Keratinocyte (primary cell): ENCODE measurements at regions not wholly inside any gene's neighbourhood (a gene's known extent, or its start where the extent isn't known, plus 50 kb on each side); places are given as distances from the start of the nearest gene placed in this dataset.

Source experiments
- DNase-seq: peaks from one replicate; pipeline ENCODE4 v3.0.0-alpha.2; 2011; ENCODE audit warnings: low read depth, missing footprints, low spot score
- FAIRE-seq: peaks from 2 replicates; lab custom pipeline; 2011; peaks lifted over from hg19 to GRCh38; lab: Jason Lieb, UNC
- H2AFZ ChIP-seq: 2 replicates; pipeline ENCODE4 v1.6.0; 2012; ENCODE audit warnings: low read length, control low read depth, inconsistent platforms; ENCODE audit not compliant: control insufficient read depth
- H3K27ac ChIP-seq: 2 replicates; pipeline ENCODE4 v1.5.1; 2011; ENCODE audit warnings: low read length; ENCODE audit not compliant: control insufficient read depth, insufficient read depth
- H3K27me3 ChIP-seq: 3 replicates; pipeline ENCODE4 v1.6.0; 2011; ENCODE audit warnings: low read length; ENCODE audit not compliant: control insufficient read depth, insufficient read depth; ENCODE audit errors: extremely low read depth
- H3K36me3 ChIP-seq, 2 experiments: 2 replicates in 1 of 2; 3 replicates in 1 of 2; pipeline ENCODE4 v1.5.1; 2011; ENCODE audit warnings: low read length in 2 of 2, mild to moderate bottlenecking in 1 of 2; ENCODE audit not compliant: control insufficient read depth in 2 of 2, insufficient read depth in 2 of 2; ENCODE audit errors: extremely low read depth in 1 of 2
- H3K4me1 ChIP-seq: 3 replicates; pipeline ENCODE4 v1.5.1; 2011; ENCODE audit warnings: low read length; ENCODE audit not compliant: control insufficient read depth, insufficient read depth; ENCODE audit errors: extremely low read depth
- H3K4me2 ChIP-seq: 3 replicates; pipeline ENCODE4 v1.6.0; 2011; ENCODE audit warnings: low read depth, low read length; ENCODE audit not compliant: control insufficient read depth, insufficient read depth; ENCODE audit errors: extremely low read depth
- H3K4me3 ChIP-seq, 3 experiments: fragments of 200-600 bp in 1 of 3; sonication (generic) in 1 of 3; 2 replicates in 2 of 3; 3 replicates in 1 of 3; pipeline ENCODE4 v1.5.1; 2011 to 2016; ENCODE audit warnings: low read length in 3 of 3, mild to moderate bottlenecking in 3 of 3, control low read depth in 2 of 3, inconsistent platforms in 1 of 3, low read depth in 1 of 3, mixed read lengths in 1 of 3, mixed run types in 1 of 3, moderate library complexity in 1 of 3; ENCODE audit not compliant: control insufficient read depth in 2 of 3, insufficient read depth in 2 of 3; ENCODE audit errors: extremely low read depth in 1 of 3
- H3K79me2 ChIP-seq: 2 replicates; pipeline ENCODE4 v1.6.0; 2012; ENCODE audit warnings: low read length; ENCODE audit not compliant: control insufficient read depth, insufficient read depth
- H3K9ac ChIP-seq: 3 replicates; pipeline ENCODE4 v1.6.0; 2011; ENCODE audit warnings: low read length; ENCODE audit not compliant: control insufficient read depth, insufficient read depth; ENCODE audit errors: extremely low read depth
- H3K9me1 ChIP-seq: 3 replicates; pipeline ENCODE4 v1.6.0; 2011; ENCODE audit warnings: low read length; ENCODE audit not compliant: control insufficient read depth, insufficient read depth; ENCODE audit errors: extremely low read depth
- H3K9me3 ChIP-seq: 2 replicates; pipeline ENCODE4 v1.5.1; 2012; ENCODE audit warnings: low read depth, low read length; ENCODE audit not compliant: control insufficient read depth
- H4K20me1 ChIP-seq: 3 replicates; pipeline ENCODE4 v1.6.0; 2011; ENCODE audit warnings: low read length; ENCODE audit not compliant: control insufficient read depth, insufficient read depth; ENCODE audit errors: extremely low read depth
- EZH2 ChIP-seq: IDR thresholded peaks from one replicate; pipeline ENCODE4 v1.6.1; 2012; ENCODE audit warnings: inconsistent platforms, mild to moderate bottlenecking, low read length, moderate library complexity
- dilution Hi-C: fragments of 300-500 bp; cut with MboI; formaldehyde crosslinking; loops from one replicate; pipeline ENCODE4 v1.7.0; 2020; ENCODE audit warnings: low sequenced_read_pairs; ENCODE audit not compliant: extremely low pct_ligation_motif_present
- TF ChIP-seq, protein P1 (sequence below), 3 experiments: IDR thresholded peaks in 1 of 3; conservative IDR thresholded peaks in 1 of 3; optimal IDR thresholded peaks in 1 of 3; 2 replicates in 2 of 3; 3 replicates in 1 of 3; pipeline versions ENCODE3 to v1.5.1; 2011; ENCODE audit warnings: low read length in 3 of 3, mild to moderate bottlenecking in 3 of 3, moderate library complexity in 2 of 3, control low read depth in 1 of 3, inconsistent platforms in 1 of 3; ENCODE audit not compliant: insufficient read depth in 2 of 3; ENCODE audit errors: extremely low read depth in 1 of 3

DNA sequence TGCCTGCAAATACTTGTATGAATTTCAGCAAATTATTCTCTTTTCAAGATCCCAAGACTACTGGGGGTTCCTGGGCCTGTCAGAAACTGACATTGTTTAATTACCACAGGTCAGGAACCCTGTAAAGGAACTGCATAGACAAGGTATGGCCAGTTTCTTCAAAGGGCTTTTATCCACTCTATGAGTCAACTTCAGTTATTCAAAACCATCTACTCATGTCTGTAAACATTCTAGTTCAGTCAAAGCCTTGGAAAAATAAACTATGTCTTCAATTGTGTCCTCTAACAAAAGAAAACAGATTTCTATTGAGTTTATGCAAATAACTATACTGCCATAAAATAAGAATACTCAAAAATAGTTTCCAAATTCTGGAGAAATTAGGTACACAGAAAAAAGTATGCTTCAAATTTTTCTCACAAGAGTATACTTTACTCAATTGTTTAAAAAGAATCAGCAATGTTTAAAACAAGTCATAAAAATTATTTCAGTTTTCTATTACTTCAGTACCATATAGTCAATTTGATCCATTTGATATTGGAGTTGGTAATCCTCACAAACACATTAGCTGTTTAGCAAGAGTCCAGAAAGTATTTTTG is 486.4 kb upstream of the PCDH20 start:
- H3K4me1 ChIP-seq = no peaks in the 10 kb centered on the region
- H4K20me1 ChIP-seq = no peaks in the 10 kb centered on the region
- H3K4me3 ChIP-seq = no peak overlapping the region
- H3K9me1 ChIP-seq = no peaks in the 10 kb centered on the region
- no peak overlapping the region for H3K9ac ChIP-seq
- H2AFZ ChIP-seq = no peak overlapping the region
- DNase-seq (no peak), FAIRE-seq (no peak)
- no peaks in the 10 kb centered on the region for H3K79me2 ChIP-seq
- H3K27me3 ChIP-seq = no peaks in the 10 kb centered on the region
- no peaks in the 10 kb centered on the region for H3K36me3 ChIP-seq
- dilution Hi-C loops = no loop called here
- H3K4me2 ChIP-seq = no peak overlapping the region
- no peak overlapping the region for H3K27ac ChIP-seq
- no peaks in the 10 kb centered on the region for H3K9me3 ChIP-seq
- no peak for TF ChIP-seq EZH2
- TF ChIP-seq, protein P1, sequence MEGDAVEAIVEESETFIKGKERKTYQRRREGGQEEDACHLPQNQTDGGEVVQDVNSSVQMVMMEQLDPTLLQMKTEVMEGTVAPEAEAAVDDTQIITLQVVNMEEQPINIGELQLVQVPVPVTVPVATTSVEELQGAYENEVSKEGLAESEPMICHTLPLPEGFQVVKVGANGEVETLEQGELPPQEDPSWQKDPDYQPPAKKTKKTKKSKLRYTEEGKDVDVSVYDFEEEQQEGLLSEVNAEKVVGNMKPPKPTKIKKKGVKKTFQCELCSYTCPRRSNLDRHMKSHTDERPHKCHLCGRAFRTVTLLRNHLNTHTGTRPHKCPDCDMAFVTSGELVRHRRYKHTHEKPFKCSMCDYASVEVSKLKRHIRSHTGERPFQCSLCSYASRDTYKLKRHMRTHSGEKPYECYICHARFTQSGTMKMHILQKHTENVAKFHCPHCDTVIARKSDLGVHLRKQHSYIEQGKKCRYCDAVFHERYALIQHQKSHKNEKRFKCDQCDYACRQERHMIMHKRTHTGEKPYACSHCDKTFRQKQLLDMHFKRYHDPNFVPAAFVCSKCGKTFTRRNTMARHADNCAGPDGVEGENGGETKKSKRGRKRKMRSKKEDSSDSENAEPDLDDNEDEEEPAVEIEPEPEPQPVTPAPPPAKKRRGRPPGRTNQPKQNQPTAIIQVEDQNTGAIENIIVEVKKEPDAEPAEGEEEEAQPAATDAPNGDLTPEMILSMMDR (optimal IDR thresholded peaks at IDR 0.05 in 1 of 3, IDR thresholded peaks at IDR 0.05 in 1 of 3, conservative IDR thresholded peaks at IDR 0.05 in 1 of 3; ENCODE audit: extremely low read depth in 1 of 3, insufficient read depth in 2 of 3, low read length in 3 of 3) = no peak

GRCh38 chr13:61900033-61900432 is 484.4 kb upstream of the PCDH20 start:
- no peaks in the 10 kb centered on the region for H3K9me1 ChIP-seq
- TF ChIP-seq, protein P1 (optimal IDR thresholded peaks at IDR 0.05 in 1 of 3, IDR thresholded peaks at IDR 0.05 in 1 of 3, conservative IDR thresholded peaks at IDR 0.05 in 1 of 3; ENCODE audit: extremely low read depth in 1 of 3, insufficient read depth in 2 of 3, low read length in 3 of 3) = no peak
- TF ChIP-seq EZH2 = no peak
- no peaks in the 10 kb centered on the region for H3K27me3 ChIP-seq
- H3K4me3 ChIP-seq = no peak overlapping the region
- no peak for DNase-seq
- H3K4me2 ChIP-seq = no peak overlapping the region
- dilution Hi-C loops = no loop called here
- no peak overlapping the region for H3K27ac ChIP-seq
- H3K79me2 ChIP-seq = no peaks in the 10 kb centered on the region
- H4K20me1 ChIP-seq = no peaks in the 10 kb centered on the region
- no peaks in the 10 kb centered on the region for H3K9me3 ChIP-seq
- no peak for FAIRE-seq
- no peaks in the 10 kb centered on the region for H3K36me3 ChIP-seq
- H2AFZ ChIP-seq = no peak overlapping the region
- H3K9ac ChIP-seq = no peak overlapping the region
- no peaks in the 10 kb centered on the region for H3K4me1 ChIP-seq
